HepG2 (cell line): ENCODE measurements at regions not wholly inside any gene's neighbourhood (a gene's known extent, or its start where the extent isn't known, plus 50 kb on each side); places are given as distances from the start of the nearest gene placed in this dataset.

ENCODE experiments used
- CTCF ChIP-seq: sonication (generic); formaldehyde crosslinking; IDR thresholded peaks from 2 replicates; pipeline ENCODE4 v1.5.0; 2020; ENCODE audit warnings: mild to moderate bottlenecking, missing genetic modification reagents, moderate library complexity
- ELF1 ChIP-seq: sonication (generic); formaldehyde crosslinking; IDR thresholded peaks from 2 replicates; pipeline ENCODE4 v1.4.0; 2020; ENCODE audit warnings: missing genetic modification reagents
- EZH2 ChIP-seq: conservative IDR thresholded peaks from 2 replicates; pipeline ENCODE4 v1.6.1; 2012; ENCODE audit warnings: mild to moderate bottlenecking, low read depth, low read length, moderate library complexity
- NFYB ChIP-seq: sonication (generic); formaldehyde crosslinking; IDR thresholded peaks from 2 replicates; pipeline ENCODE4 v1.4.0; 2020; ENCODE audit warnings: missing genetic modification reagents
- NR2F1 ChIP-seq, 2 experiments: fragments of 450-650 bp in 1 of 2; formaldehyde crosslinking in 1 of 2; IDR thresholded peaks; 2 replicates each; pipeline versions ENCODE4 v1.5.0 to v1.6.1; 2016 to 2020; ENCODE audit warnings: mild to moderate bottlenecking in 1 of 2, missing compliant biosample characterization in 1 of 2, missing genetic modification reagents in 1 of 2, moderate library complexity in 1 of 2
- POLR2A ChIP-seq, 2 experiments: IDR thresholded peaks; 2 replicates each; pipeline ENCODE4 v1.6.1; 2011; ENCODE audit warnings: low read depth in 2 of 2, low read length in 2 of 2, mild to moderate bottlenecking in 1 of 2, moderate library complexity in 1 of 2; ENCODE audit not compliant: insufficient read depth in 1 of 2
- RAD21 ChIP-seq: fragments of 450-650 bp; formaldehyde crosslinking; IDR thresholded peaks from 2 replicates; pipeline ENCODE4 v1.5.0; 2020; ENCODE audit warnings: mild to moderate bottlenecking
- TARDBP ChIP-seq: sonication (generic); formaldehyde crosslinking; IDR thresholded peaks from 2 replicates; pipeline ENCODE4 v1.8.0; 2022; ENCODE audit warnings: mild to moderate bottlenecking, missing genetic modification reagents
- ZBTB20 ChIP-seq: sonication (generic); formaldehyde crosslinking; IDR thresholded peaks from 2 replicates; pipeline ENCODE4 v1.8.1; 2023; ENCODE audit warnings: missing genetic modification reagents, low read depth, mild to moderate bottlenecking, borderline replicate concordance

- TF ChIP-seq EZH2 (no peak), POLR2A (IDR thresholded peaks at IDR 0.05; ENCODE audit: insufficient read depth in 1 of 2, low read depth in 2 of 2, low read length in 2 of 2) (no peak), NR2F1 (CRISPR knock-in tag; IDR thresholded peaks at IDR 0.05) (no peak), TARDBP (CRISPR knock-in tag) (no peak), RAD21 (no peak), ELF1 (no peak), ZBTB20 (no peak), NFYB (CRISPR knock-in tag) (no peak), CTCF (CRISPR knock-in tag) (no peak)
Measured at GRCh38 chrX:39810901-39811300, 286.9 kb downstream of the BCOR start.
